Keratinocyte (primary cell): ENCODE measurements at regions not wholly inside any gene's neighbourhood (a gene's known extent, or its start where the extent isn't known, plus 50 kb on each side); places are given as distances from the start of the nearest gene placed in this dataset.

Experiments used
- CTCF ChIP-seq, 3 experiments: IDR thresholded peaks in 1 of 3; conservative IDR thresholded peaks in 1 of 3; optimal IDR thresholded peaks in 1 of 3; 2 replicates in 2 of 3; 3 replicates in 1 of 3; pipeline versions ENCODE3 to v1.5.1; 2011; ENCODE audit warnings: low read length in 3 of 3, mild to moderate bottlenecking in 3 of 3, moderate library complexity in 2 of 3, control low read depth in 1 of 3, inconsistent platforms in 1 of 3; ENCODE audit not compliant: insufficient read depth in 2 of 3; ENCODE audit errors: extremely low read depth in 1 of 3
- EZH2 ChIP-seq: IDR thresholded peaks from one replicate; pipeline ENCODE4 v1.6.1; 2012; ENCODE audit warnings: inconsistent platforms, mild to moderate bottlenecking, low read length, moderate library complexity

- TF ChIP-seq CTCF (optimal IDR thresholded peaks at IDR 0.05 in 1 of 3, IDR thresholded peaks at IDR 0.05 in 1 of 3, conservative IDR thresholded peaks at IDR 0.05 in 1 of 3; ENCODE audit: extremely low read depth in 1 of 3, insufficient read depth in 2 of 3, low read length in 3 of 3): no peak
- no peak for TF ChIP-seq EZH2
Observed at GRCh38 chr21:22374218-22374969, 1376.2 kb downstream of the NCAM2 start.
